Immature natural killer cell (primary cell): ENCODE measurements at regions not wholly inside any gene's neighbourhood (a gene's known extent, or its start where the extent isn't known, plus 50 kb on each side); places are given as distances from the start of the nearest gene placed in this dataset.

ENCODE experiments used
- DNase-seq, 3 donors: peaks; one replicate each; pipeline ENCODE4 v3.0.0; 2022; ENCODE audit warnings: mixed read lengths in 1 of 3
- H3K27ac Mint-ChIP-seq, 6 donors: one replicate each; pipeline ENCODE4 v1.8.0; 2020; ENCODE audit warnings: mixed read lengths in 6 of 6, mild to moderate bottlenecking in 5 of 6, inconsistent platforms in 4 of 6, moderate library complexity in 3 of 6
- H3K27me3 Mint-ChIP-seq, 3 donors: one replicate each; pipeline ENCODE4 v1.8.0; 2020 to 2021; ENCODE audit warnings: low read depth in 3 of 3, mild to moderate bottlenecking in 3 of 3, mixed read lengths in 3 of 3, moderate library complexity in 3 of 3, inconsistent platforms in 1 of 3
- H3K36me3 Mint-ChIP-seq, 3 donors: one replicate each; pipeline ENCODE4 v1.8.0; 2020; ENCODE audit warnings: mixed read lengths in 3 of 3, inconsistent platforms in 2 of 3, mild to moderate bottlenecking in 2 of 3
- H3K4me1 Mint-ChIP-seq, 2 donors: one replicate each; pipeline ENCODE4 v1.8.0; 2020; ENCODE audit warnings: inconsistent platforms in 2 of 2, mild to moderate bottlenecking in 2 of 2, mixed read lengths in 2 of 2, moderate library complexity in 1 of 2
- H3K4me3 Mint-ChIP-seq, 5 donors: one replicate each; pipeline ENCODE4 v1.8.0; 2020; ENCODE audit warnings: mild to moderate bottlenecking in 5 of 5, mixed read lengths in 5 of 5, inconsistent platforms in 3 of 5, moderate library complexity in 3 of 5
- H3K9me3 Mint-ChIP-seq, 6 donors: one replicate each; pipeline ENCODE4 v1.8.0; 2020; ENCODE audit warnings: mild to moderate bottlenecking in 6 of 6, mixed read lengths in 6 of 6, inconsistent platforms in 4 of 6, moderate library complexity in 3 of 6

DNA sequence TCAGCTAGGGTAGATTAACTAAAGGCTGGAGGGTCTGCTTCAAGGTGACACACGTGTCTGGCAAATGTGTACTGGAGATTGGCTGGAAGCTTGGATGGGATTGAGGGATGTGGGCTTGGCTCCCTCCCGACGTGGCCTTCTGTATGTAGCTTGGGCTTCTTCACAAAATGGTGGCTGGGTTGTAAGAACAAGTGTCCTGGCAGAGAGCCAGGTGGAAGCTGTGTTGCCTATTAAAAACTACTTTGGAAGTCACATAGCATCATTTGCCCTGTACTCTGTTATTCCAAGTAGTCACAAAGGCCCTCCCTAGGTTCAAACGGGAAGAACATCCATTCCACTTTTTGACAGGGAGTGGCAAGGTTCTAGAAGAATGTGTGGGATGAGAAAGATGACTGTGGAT lies 174.1 kb upstream of the PRICKLE1 start:
- no peaks in the 10 kb centered on the region for H3K36me3 Mint-ChIP-seq
- H3K4me3 Mint-ChIP-seq, result no peak overlapping the region
- DNase-seq, result no peak
- peaks cover 3 to 38% (median 5%) of the 10 kb centered on the region in 6 donors for H3K9me3 Mint-ChIP-seq
- H3K27me3 Mint-ChIP-seq, result peaks cover 0 to 2% (median 0%) of the 10 kb centered on the region in 3 donors
- H3K4me1 Mint-ChIP-seq, result no peaks in the 10 kb centered on the region
- no peak overlapping the region for H3K27ac Mint-ChIP-seq

GRCh38 chr12:42762395-42762925 lies 172.9 kb upstream of the PRICKLE1 start:
- no peak for DNase-seq
- H3K4me1 Mint-ChIP-seq, result no peaks in the 10 kb centered on the region
- H3K36me3 Mint-ChIP-seq, result no peaks in the 10 kb centered on the region
- H3K9me3 Mint-ChIP-seq, result peaks cover 3 to 33% (median 5%) of the 10 kb centered on the region in 6 donors
- no peak overlapping the region for H3K27ac Mint-ChIP-seq
- H3K27me3 Mint-ChIP-seq, result no peaks in the 10 kb centered on the region
- H3K4me3 Mint-ChIP-seq, result no peak overlapping the region

DNA sequence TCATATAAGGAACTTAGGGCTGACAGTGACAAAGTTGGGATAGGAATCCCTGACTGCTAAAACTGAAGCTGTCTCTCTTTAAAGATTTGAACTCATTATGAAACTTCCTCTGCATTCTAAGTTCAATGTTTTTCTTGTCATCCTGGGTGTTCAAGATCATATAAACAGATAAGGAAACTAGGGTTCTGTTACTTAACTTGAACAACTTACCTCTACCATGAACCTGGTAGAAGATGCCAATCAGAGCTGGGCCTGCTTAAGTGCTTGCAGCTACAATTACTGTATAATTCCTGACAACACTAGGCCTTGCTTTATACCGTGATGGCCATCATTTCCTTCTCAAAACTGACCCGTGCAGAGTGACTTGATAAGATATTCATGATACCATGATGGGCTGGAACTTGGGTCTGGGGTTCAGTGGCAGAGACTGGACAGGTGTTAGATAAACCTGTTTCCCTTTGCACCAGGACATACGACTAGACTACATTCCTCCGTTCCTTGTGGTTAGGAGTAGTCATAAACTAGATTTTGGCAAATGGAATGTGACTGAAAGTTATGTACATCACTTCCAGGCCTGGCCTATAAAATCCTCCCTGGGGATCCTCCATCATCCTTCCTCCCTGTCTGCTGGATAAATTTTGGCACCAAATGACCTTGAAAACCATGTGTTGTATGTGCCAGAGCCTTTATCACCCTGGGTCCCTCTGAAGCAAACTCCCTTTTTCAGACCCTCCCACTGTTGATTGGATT lies 172.2 kb upstream of the PRICKLE1 start:
- Mint-ChIP-seq H3K27ac (no peak overlapping the region), H3K4me1 (no peaks in the 10 kb centered on the region), H3K9me3 (peaks cover 3 to 26% (median 5%) of the 10 kb centered on the region in 6 donors), H3K36me3 (no peaks in the 10 kb centered on the region), H3K4me3 (no peak overlapping the region), H3K27me3 (no peaks in the 10 kb centered on the region)
- no peak for DNase-seq

GRCh38 chr12:42761086-42761485 lies 171.5 kb upstream of the PRICKLE1 start:
- no peaks in the 10 kb centered on the region for H3K27me3 Mint-ChIP-seq
- no peaks in the 10 kb centered on the region for H3K4me1 Mint-ChIP-seq
- no peak for DNase-seq
- no peak overlapping the region for H3K27ac Mint-ChIP-seq
- H3K4me3 Mint-ChIP-seq, result no peak overlapping the region
- no peaks in the 10 kb centered on the region for H3K36me3 Mint-ChIP-seq
- peaks cover 3 to 24% (median 5%) of the 10 kb centered on the region in 6 donors for H3K9me3 Mint-ChIP-seq

- Mint-ChIP-seq H3K4me3 (no peak overlapping the region), H3K27ac (no peak overlapping the region), H3K4me1 (no peaks in the 10 kb centered on the region), H3K9me3 (peaks cover 3 to 24% (median 5%) of the 10 kb centered on the region in 6 donors), H3K36me3 (no peaks in the 10 kb centered on the region), H3K27me3 (no peaks in the 10 kb centered on the region)
- no peak for DNase-seq
These were observed 171.0 kb upstream of the PRICKLE1 start for GRCh38 chr12:42760550-42760949.

GRCh38 chr12:42759622-42760273 lies 170.2 kb upstream of the PRICKLE1 start:
- H3K36me3 Mint-ChIP-seq, result no peaks in the 10 kb centered on the region
- no peak overlapping the region for H3K27ac Mint-ChIP-seq
- H3K4me1 Mint-ChIP-seq, result no peaks in the 10 kb centered on the region
- peaks cover 3 to 23% (median 6%) of the 10 kb centered on the region in 6 donors for H3K9me3 Mint-ChIP-seq
- DNase-seq, result no peak
- no peak overlapping the region for H3K4me3 Mint-ChIP-seq
- H3K27me3 Mint-ChIP-seq, result no peaks in the 10 kb centered on the region

GRCh38 chr12:42758806-42759205 lies 169.3 kb upstream of the PRICKLE1 start:
- Mint-ChIP-seq H3K4me1 (no peaks in the 10 kb centered on the region), H3K4me3 (no peak overlapping the region), H3K9me3 (peaks cover 3 to 14% (median 6%) of the 10 kb centered on the region in 6 donors), H3K36me3 (no peaks in the 10 kb centered on the region), H3K27ac (no peak overlapping the region), H3K27me3 (no peaks in the 10 kb centered on the region)
- DNase-seq, result no peak

GRCh38 chr12:42757624-42758119 lies 168.1 kb upstream of the PRICKLE1 start:
- peaks cover 0 to 14% (median 4%) of the 10 kb centered on the region in 6 donors for H3K9me3 Mint-ChIP-seq
- H3K27me3 Mint-ChIP-seq, result no peaks in the 10 kb centered on the region
- no peaks in the 10 kb centered on the region for H3K4me1 Mint-ChIP-seq
- H3K36me3 Mint-ChIP-seq, result no peaks in the 10 kb centered on the region
- DNase-seq, result no peak
- H3K27ac Mint-ChIP-seq, result no peak overlapping the region
- no peak overlapping the region for H3K4me3 Mint-ChIP-seq

DNA sequence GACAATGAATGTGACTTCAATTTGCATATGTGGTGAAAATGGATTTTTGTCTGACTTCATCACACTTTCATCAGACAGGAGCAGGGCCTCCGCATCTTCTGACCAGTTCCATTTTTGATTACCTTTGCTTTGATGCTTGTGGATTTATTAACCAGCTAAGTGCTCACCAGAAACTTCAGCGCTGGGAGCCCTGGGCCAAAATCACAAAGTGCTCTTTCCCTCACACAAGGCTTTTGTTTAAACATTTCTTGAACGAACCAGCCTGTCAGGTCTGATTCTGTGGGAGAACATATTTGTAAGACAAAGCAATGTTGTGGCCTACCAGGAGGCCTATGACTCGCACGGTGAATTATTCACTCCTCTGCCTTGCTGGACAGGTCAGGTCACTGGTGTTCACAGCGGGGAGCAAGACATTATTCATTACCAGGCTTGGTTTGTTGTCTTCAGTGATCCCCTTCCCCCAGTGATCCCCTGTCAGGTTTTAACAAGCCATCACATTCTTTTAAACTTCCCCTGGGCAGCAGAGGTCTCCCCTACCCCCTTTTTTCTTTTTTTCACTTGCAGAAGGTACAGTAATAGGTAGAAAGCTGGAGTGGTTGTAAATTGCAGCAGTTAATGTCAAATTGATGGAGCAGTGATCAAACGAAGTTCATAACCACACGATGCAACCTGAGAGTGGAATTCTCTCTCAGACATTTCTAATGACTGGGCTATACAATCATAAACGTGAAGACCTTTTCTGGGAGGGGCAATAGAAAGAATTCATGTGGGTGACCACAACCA lies 167.5 kb upstream of the PRICKLE1 start:
- Mint-ChIP-seq H3K9me3 (peaks cover 0 to 9% (median 2%) of the 10 kb centered on the region in 6 donors), H3K36me3 (no peaks in the 10 kb centered on the region), H3K27ac (no peak overlapping the region), H3K4me1 (no peaks in the 10 kb centered on the region), H3K27me3 (no peaks in the 10 kb centered on the region), H3K4me3 (no peak overlapping the region)
- no peak for DNase-seq

- no peak overlapping the region for H3K27ac Mint-ChIP-seq
- DNase-seq, result no peak
- H3K36me3 Mint-ChIP-seq, result no peaks in the 10 kb centered on the region
- peaks cover 0 to 2% (median 0%) of the 10 kb centered on the region in 3 donors for H3K27me3 Mint-ChIP-seq
- peaks cover 14 to 40% (median 18%) of the 10 kb centered on the region in 6 donors for H3K9me3 Mint-ChIP-seq
- H3K4me1 Mint-ChIP-seq, result no peaks in the 10 kb centered on the region
- H3K4me3 Mint-ChIP-seq, result no peak overlapping the region
These were observed 160.8 kb upstream of the PRICKLE1 start for GRCh38 chr12:42750356-42750755.

DNA sequence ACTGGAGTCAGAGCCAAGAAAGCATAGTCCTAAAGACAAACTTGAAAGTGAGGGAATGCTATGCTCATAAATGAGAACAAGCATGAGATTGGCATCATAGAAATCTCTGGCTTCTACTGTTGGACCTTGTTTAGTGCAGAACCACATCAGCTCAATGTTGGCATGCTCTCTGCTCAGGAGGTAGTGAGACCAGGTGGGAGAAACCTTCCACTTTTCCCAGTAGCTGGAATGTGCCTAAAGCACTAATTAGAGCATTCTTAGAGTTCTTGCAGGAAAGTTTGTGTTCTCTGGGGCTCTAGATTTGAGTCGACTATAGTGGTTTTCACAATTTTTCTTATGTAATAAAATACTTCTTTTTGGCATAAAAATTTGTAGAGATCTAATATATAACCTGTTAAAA lies 159.7 kb upstream of the PRICKLE1 start:
- H3K36me3 Mint-ChIP-seq, result no peaks in the 10 kb centered on the region
- no peak for DNase-seq
- no peak overlapping the region for H3K27ac Mint-ChIP-seq
- H3K4me1 Mint-ChIP-seq, result no peaks in the 10 kb centered on the region
- peaks cover 0 to 2% (median 0%) of the 10 kb centered on the region in 3 donors for H3K27me3 Mint-ChIP-seq
- H3K9me3 Mint-ChIP-seq, result peaks cover 13 to 45% (median 18%) of the 10 kb centered on the region in 6 donors
- H3K4me3 Mint-ChIP-seq, result no peak overlapping the region

DNA sequence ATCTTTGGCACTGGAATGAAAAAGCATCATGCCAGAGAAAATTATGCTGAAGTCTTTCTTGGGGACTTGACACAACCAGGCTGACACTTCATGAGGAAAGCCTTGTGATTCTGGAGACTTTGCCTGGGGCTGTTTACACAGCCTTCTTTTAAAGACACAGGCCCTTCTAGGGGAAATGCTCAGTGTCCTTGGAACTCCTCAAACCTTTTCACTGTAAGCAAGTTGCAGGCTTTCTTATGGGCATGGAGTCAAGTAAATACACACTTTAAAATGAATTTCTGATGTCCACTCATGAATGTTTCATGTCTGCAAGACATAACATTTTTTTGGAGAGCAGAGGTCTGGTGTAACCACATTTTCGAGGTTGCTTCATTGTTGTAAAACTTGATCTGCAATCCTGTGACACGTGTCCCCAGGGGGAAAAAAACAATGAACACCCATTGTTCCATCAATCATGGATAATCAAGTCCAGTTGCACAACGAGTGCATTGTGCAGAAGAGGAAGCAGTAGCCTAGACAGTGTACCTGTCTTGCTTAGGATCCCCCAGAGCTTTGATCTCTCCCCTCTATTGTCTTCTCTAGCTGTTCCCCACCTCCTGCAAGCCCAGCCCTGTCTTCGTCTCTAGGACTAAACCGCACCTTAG lies 155.1 kb upstream of the PRICKLE1 start:
- Mint-ChIP-seq H3K27me3 (peaks cover 0 to 2% (median 0%) of the 10 kb centered on the region in 3 donors), H3K4me1 (no peaks in the 10 kb centered on the region), H3K9me3 (peaks cover 9 to 49% (median 14%) of the 10 kb centered on the region in 6 donors), H3K4me3 (no peak overlapping the region), H3K36me3 (no peaks in the 10 kb centered on the region), H3K27ac (no peak overlapping the region)
- no peak for DNase-seq

DNA sequence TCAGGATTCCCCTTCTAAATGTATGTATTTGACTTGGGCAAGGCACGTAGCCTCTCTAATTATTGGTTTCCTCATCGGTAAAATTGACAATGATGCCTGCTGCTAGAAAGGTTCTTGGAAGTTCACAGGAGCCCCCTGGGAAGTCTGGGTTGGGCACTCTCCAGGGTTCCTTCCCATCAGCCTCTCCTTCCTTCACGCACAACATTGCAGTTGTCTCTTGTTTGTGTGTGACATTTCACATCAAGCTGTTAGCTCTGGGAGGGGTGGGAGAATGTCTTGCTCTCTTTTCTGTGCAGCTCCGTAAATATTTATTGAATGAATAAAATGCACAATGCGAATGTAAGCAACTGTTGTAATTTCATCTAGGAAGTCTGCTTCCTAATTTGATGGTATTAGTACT lies 153.2 kb upstream of the PRICKLE1 start:
- Mint-ChIP-seq H3K4me3 (no peak overlapping the region), H3K4me1 (no peaks in the 10 kb centered on the region), H3K27me3 (peaks cover 0 to 2% (median 0%) of the 10 kb centered on the region in 3 donors), H3K27ac (no peak overlapping the region), H3K9me3 (peaks cover 4 to 33% (median 6%) of the 10 kb centered on the region in 6 donors), H3K36me3 (no peaks in the 10 kb centered on the region)
- no peak for DNase-seq
